Pons (tissue), 1 donor: ENCODE measurements at regions not wholly inside any gene's neighbourhood (a gene's known extent, or its start where the extent isn't known, plus 50 kb on each side); places are given as distances from the start of the nearest gene placed in this dataset.

Experiments used
- DNase-seq: peaks from one replicate; pipeline ENCODE4 v3.0.0-alpha.2; 2016; ENCODE audit warnings: low spot score

- peak; percentile 38 for DNase-seq
Observed at GRCh38 chrX:63993936-63994335, 208.9 kb upstream of the ARHGEF9 start.

GRCh38 chrX:63985906-63986305, 200.9 kb upstream of the ARHGEF9 start:
- DNase-seq, result no peak

- no peak for DNase-seq
Observed at GRCh38 chrX:63979480-63979879, 194.5 kb upstream of the ARHGEF9 start.

GRCh38 chrX:63967551-63967950, 182.5 kb upstream of the ARHGEF9 start:
- no peak for DNase-seq

- DNase-seq, result no peak
Observed at GRCh38 chrX:63963095-63963784, 178.2 kb upstream of the ARHGEF9 start.

GRCh38 chrX:63961964-63962363, 176.9 kb upstream of the ARHGEF9 start:
- DNase-seq, result no peak

GRCh38 chrX:63959975-63960374, 175.0 kb upstream of the ARHGEF9 start:
- DNase-seq, result no peak

GRCh38 chrX:63958134-63958865, 173.3 kb upstream of the ARHGEF9 start:
- DNase-seq, result no peak

GRCh38 chrX:63935835-63936234, 150.8 kb upstream of the ARHGEF9 start:
- no peak for DNase-seq

GRCh38 chrX:63934791-63935190, 149.8 kb upstream of the ARHGEF9 start:
- no peak for DNase-seq

GRCh38 chrX:63934160-63934559, 149.1 kb upstream of the ARHGEF9 start:
- no peak for DNase-seq

- DNase-seq, result no peak
Observed at GRCh38 chrX:63932907-63933306, 147.9 kb upstream of the ARHGEF9 start.

- DNase-seq, result no peak
Observed at GRCh38 chrX:63932006-63932405, 147.0 kb upstream of the ARHGEF9 start.

- DNase-seq, result no peak
Observed at GRCh38 chrX:63930140-63930539, 145.1 kb upstream of the ARHGEF9 start.

- DNase-seq, result no peak
Observed at GRCh38 chrX:63929608-63930007, 144.6 kb upstream of the ARHGEF9 start.

- DNase-seq, result no peak
Observed at GRCh38 chrX:63927848-63928247, 142.8 kb upstream of the ARHGEF9 start.

GRCh38 chrX:63922221-63922620, 137.2 kb upstream of the ARHGEF9 start:
- DNase-seq, result no peak

GRCh38 chrX:63920875-63921274, 135.9 kb upstream of the ARHGEF9 start:
- DNase-seq, result peak; percentile 15

- DNase-seq, result no peak
Observed at GRCh38 chrX:63919081-63919480, 134.1 kb upstream of the ARHGEF9 start.

GRCh38 chrX:63918611-63919010, 133.6 kb upstream of the ARHGEF9 start:
- no peak for DNase-seq

- DNase-seq, result no peak
Observed at GRCh38 chrX:63917296-63917695, 132.3 kb upstream of the ARHGEF9 start.

GRCh38 chrX:63913719-63914118, 128.7 kb upstream of the ARHGEF9 start:
- DNase-seq, result no peak

GRCh38 chrX:63889001-63889400, 104.0 kb upstream of the ARHGEF9 start:
- DNase-seq, result no peak
